GM12878 (cell line): ENCODE measurements at regions not wholly inside any gene's neighbourhood (a gene's known extent, or its start where the extent isn't known, plus 50 kb on each side); places are given as distances from the start of the nearest gene placed in this dataset.

ENCODE experiments used
- ATAC-seq: fragments of 200-7000 bp; cut with Tn5 transposase; 3 replicates; pipeline ENCODE4 v1.9.1; 2020; ENCODE audit warnings: mild to moderate bottlenecking, moderate library complexity
- BruUV-seq: library from RNA; stranded (reverse); fragments of 400-500 nt; replicated peaks from 2 replicates; lab custom pipeline; 2021; lab: Mats Ljungman, UMichigan
- CTCF ChIA-PET: fragments of 300-600 bp; sonication (Branson Sonifier 250); formaldehyde crosslinking; extraction: SDS; loops from one replicate; lab custom pipeline; 2021; ENCODE audit warnings: inconsistent platforms; lab: Yijun Ruan, JAX
- POLR2A ChIA-PET: fragments of 350-600 bp; formaldehyde crosslinking; extraction: SDS; loops from one replicate; lab custom pipeline; 2021; ENCODE audit warnings: inconsistent platforms; lab: Charles Lee
- RAD21 ChIA-PET: fragments of 300-600 bp; sonication (Branson Sonifier 250); formaldehyde crosslinking; loops from one replicate; lab custom pipeline; 2023; ENCODE audit warnings: antibody characterized with exemption; ENCODE audit not compliant: unreplicated experiment; lab: Charles Lee
- SMC1A ChIA-PET: fragments of 300-600 bp; sonication (Branson Sonifier 250); formaldehyde crosslinking; loops from one replicate; lab custom pipeline; 2023; ENCODE audit not compliant: unreplicated experiment, uncharacterized antibody; lab: Charles Lee
- DNase-seq: peaks from one replicate; pipeline ENCODE4 v3.0.0-alpha.2; 2011; ENCODE audit warnings: low read depth, low spot score
- FAIRE-seq: peaks from 3 replicates; lab custom pipeline; 2011; peaks lifted over from hg19 to GRCh38; lab: Jason Lieb, UNC
- H2AFZ ChIP-seq: 2 replicates; pipeline ENCODE4 v1.6.0; 2011; ENCODE audit warnings: low read depth, low read length, control low read depth; ENCODE audit not compliant: control insufficient read depth
- H3K27ac ChIP-seq: 2 replicates; pipeline ENCODE4 v1.5.1; 2011; ENCODE audit warnings: control low read depth; ENCODE audit not compliant: control insufficient read depth, insufficient read depth
- H3K27me3 ChIP-seq, 2 experiments: replicated peaks in 1 of 2; 2 replicates each; pipeline versions ENCODE4 v1.6.0 to v1.6.1; 2011; ENCODE audit warnings: low read length in 1 of 2; ENCODE audit not compliant: control insufficient read depth in 2 of 2, insufficient read depth in 2 of 2
- H3K36me3 ChIP-seq, 2 experiments: 2 replicates each; pipeline ENCODE4 v1.5.1; 2011; ENCODE audit warnings: low read length in 1 of 2; ENCODE audit not compliant: control insufficient read depth in 2 of 2, insufficient read depth in 2 of 2
- H3K4me1 ChIP-seq: 2 replicates; pipeline ENCODE4 v1.6.1; 2011; ENCODE audit warnings: mild to moderate bottlenecking, low read length, moderate library complexity, mixed read lengths; ENCODE audit not compliant: control insufficient read depth, insufficient read depth
- H3K4me2 ChIP-seq: 2 replicates; pipeline ENCODE4 v1.6.0; 2011; ENCODE audit warnings: control low read depth; ENCODE audit not compliant: control insufficient read depth, insufficient read depth
- H3K4me3 ChIP-seq: fragments of 200-600 bp; sonication (generic); 2 replicates; pipeline ENCODE4 v1.5.1; 2016
- H3K79me2 ChIP-seq: 2 replicates; pipeline ENCODE4 v1.6.0; 2011; ENCODE audit warnings: low read length; ENCODE audit not compliant: control insufficient read depth, insufficient read depth
- H3K9ac ChIP-seq: 2 replicates; pipeline ENCODE4 v1.8.0; 2011; ENCODE audit warnings: low read length, control low read depth, mixed read lengths; ENCODE audit not compliant: control insufficient read depth, insufficient read depth
- H3K9me3 ChIP-seq: replicated peaks from 3 replicates; pipeline ENCODE4 v1.5.1; 2011; ENCODE audit warnings: mild to moderate bottlenecking, low read length; ENCODE audit not compliant: control insufficient read depth, insufficient read depth
- H4K20me1 ChIP-seq: 2 replicates; pipeline ENCODE4 v1.6.0; 2011; ENCODE audit not compliant: control insufficient read depth, insufficient read depth
- CHD4 ChIP-seq: fragments of 200-600 bp; sonication (generic); IDR thresholded peaks from 2 replicates; pipeline ENCODE4 v1.6.1; 2016; ENCODE audit warnings: mild to moderate bottlenecking
- CREB1 ChIP-seq: IDR thresholded peaks from 2 replicates; pipeline ENCODE4 v1.6.1; 2012; ENCODE audit warnings: low read depth, mild to moderate bottlenecking, inconsistent platforms
- E4F1 ChIP-seq: fragments of 450-650 bp; IDR thresholded peaks from 2 replicates; pipeline ENCODE4 v1.6.1; 2018; ENCODE audit warnings: borderline replicate concordance, mild to moderate bottlenecking; ENCODE audit not compliant: partially characterized antibody
- FOXM1 ChIP-seq: IDR thresholded peaks from 2 replicates; pipeline ENCODE4 v1.6.1; 2012; ENCODE audit warnings: low read depth, mild to moderate bottlenecking, inconsistent platforms, low read length, moderate library complexity
- IRF5 ChIP-seq: fragments of 450-650 bp; IDR thresholded peaks from 2 replicates; pipeline ENCODE4 v1.6.1; 2017; ENCODE audit warnings: borderline replicate concordance
- KAT2A ChIP-seq: conservative IDR thresholded peaks from 2 replicates; pipeline ENCODE4 v1.6.1; 2011; ENCODE audit warnings: low read depth, low read length; ENCODE audit not compliant: control insufficient read depth
- NFYB ChIP-seq: IDR thresholded peaks from 2 replicates; pipeline ENCODE4 v1.6.1; 2011; ENCODE audit warnings: low read depth, mild to moderate bottlenecking, low read length, improper control_type of control experiment, moderate library complexity; ENCODE audit not compliant: insufficient read depth
- RB1 ChIP-seq: fragments of 450-650 bp; formaldehyde crosslinking; IDR thresholded peaks from 2 replicates; pipeline ENCODE4 v1.6.1; 2017; ENCODE audit warnings: mild to moderate bottlenecking, borderline replicate concordance
- RBBP5 ChIP-seq: fragments of 200-600 bp; sonication (generic); conservative IDR thresholded peaks from 2 replicates; pipeline ENCODE4 v1.6.1; 2016
- RELA ChIP-seq: fragments of 450-650 bp; IDR thresholded peaks from 2 replicates; pipeline ENCODE4 v1.8.0; 2014; ENCODE audit warnings: borderline replicate concordance; ENCODE audit not compliant: partially characterized antibody
- SRF ChIP-seq, 2 experiments: IDR thresholded peaks; 2 replicates each; pipeline ENCODE4 v1.6.1; 2011; ENCODE audit warnings: low read depth in 2 of 2, low read length in 2 of 2, mild to moderate bottlenecking in 1 of 2, moderate library complexity in 1 of 2
- TCF12 ChIP-seq: IDR thresholded peaks from 2 replicates; pipeline ENCODE4 v1.6.1; 2011; ENCODE audit warnings: low read depth, mild to moderate bottlenecking, low read length
- TCF7 ChIP-seq: IDR thresholded peaks from 2 replicates; pipeline ENCODE4 v1.6.1; 2014; ENCODE audit warnings: antibody characterized with exemption, borderline replicate concordance
- ZNF687 ChIP-seq: fragments of 450-650 bp; IDR thresholded peaks from 2 replicates; pipeline ENCODE4 v1.6.1; 2017; ENCODE audit warnings: mild to moderate bottlenecking, moderate library complexity
- in situ Hi-C: fragments of 300-500 bp; cut with MboI; formaldehyde crosslinking; loops from 9 replicates; pipeline ENCODE4 v1.14.3; 2018; ENCODE audit warnings: mixed read lengths
- intact Hi-C: fragments of 100-400 bp; cut with micrococcal nuclease; formaldehyde crosslinking; loops from one replicate; pipeline ENCODE4 v1.14.2; 2022; ENCODE audit not compliant: unreplicated experiment
- TF ChIP-seq, protein P1 (sequence below): IDR thresholded peaks from 2 replicates; pipeline ENCODE4 v1.6.1; 2012; ENCODE audit warnings: low read depth, low read length, improper control_type of control experiment

DNA sequence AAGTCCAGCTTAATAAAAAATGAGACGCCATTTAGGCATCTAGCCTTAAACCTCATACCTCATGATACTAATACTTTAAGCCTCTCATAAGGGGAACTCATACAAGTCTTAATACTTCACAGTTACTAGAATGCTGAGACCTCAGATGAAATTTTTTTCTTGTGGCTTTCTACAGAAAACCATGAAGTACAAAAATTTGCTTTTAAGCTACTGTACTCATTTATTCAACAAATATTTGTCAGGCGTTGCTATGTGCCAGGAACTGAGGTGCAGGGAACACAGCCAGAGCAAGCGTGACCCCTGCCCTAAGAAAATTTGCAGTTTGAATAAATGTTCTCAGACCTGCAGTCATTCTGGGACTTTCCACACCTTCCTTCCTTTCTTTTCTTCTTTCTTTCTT is 150.6 kb downstream of the MRPL39 start (continued):
- TF ChIP-seq E4F1, result no peak
- TF ChIP-seq CREB1, result 0 out of 2 replicates have a peak, but pooled peaks have one; percentile 54
- TF ChIP-seq NFYB, result no peak
- no peak for TF ChIP-seq SRF (IDR thresholded peaks at IDR 0.05; ENCODE audit: low read depth in 2 of 2, low read length in 2 of 2)

GRCh38 chr21:25453524-25453923 is 153.8 kb downstream of the MRPL39 start:
- CTCF ChIA-PET, result interaction anchor here (2.0 kb wide), 1 partner anchor 114 kb away, joined by 5 read pairs; no protein-coding TSS in a partner anchor
- H3K27ac ChIP-seq, result no peak overlapping the region
- H2AFZ ChIP-seq, result no peak overlapping the region
- peaks cover 23% of the 10 kb centered on the region for H3K9me3 ChIP-seq
- SMC1A ChIA-PET, result interaction anchor here (1.0 to 5.5 kb wide), 11 partner anchors 10 to 59 kb away, joined by 3 to 61 read pairs (median 5); no protein-coding TSS in a partner anchor
- no peak for DNase-seq
- peaks cover 26% of the 10 kb centered on the region for H3K4me1 ChIP-seq
- no peak overlapping the region for H3K4me3 ChIP-seq
- POLR2A ChIA-PET, result interaction anchor here (1.1 to 1.3 kb wide), 2 partner anchors 9 to 36 kb away, joined by 3 read pairs; no protein-coding TSS in a partner anchor
- H3K4me2 ChIP-seq, result no peak overlapping the region
- no TSS peak for BruUV-seq
- intact Hi-C loops (no loop called here), in situ Hi-C loops (no loop called here)
- H3K79me2 ChIP-seq, result peaks cover 12% of the 10 kb centered on the region
- RAD21 ChIA-PET, result interaction anchor here (1.1 kb wide), 1 partner anchor 24 kb away, joined by 4 read pairs; no protein-coding TSS in a partner anchor
- no peak for FAIRE-seq
- no peak overlapping the region for H3K9ac ChIP-seq
- no peaks in the 10 kb centered on the region for H3K36me3 ChIP-seq
- H3K27me3 ChIP-seq, result no peaks in the 10 kb centered on the region
- ATAC-seq, result no peak
- H4K20me1 ChIP-seq, result no peaks in the 10 kb centered on the region
- TF ChIP-seq RELA, result no peak
- TF ChIP-seq RB1, result no peak
- TF ChIP-seq CHD4, result no peak
- TF ChIP-seq, protein P1, sequence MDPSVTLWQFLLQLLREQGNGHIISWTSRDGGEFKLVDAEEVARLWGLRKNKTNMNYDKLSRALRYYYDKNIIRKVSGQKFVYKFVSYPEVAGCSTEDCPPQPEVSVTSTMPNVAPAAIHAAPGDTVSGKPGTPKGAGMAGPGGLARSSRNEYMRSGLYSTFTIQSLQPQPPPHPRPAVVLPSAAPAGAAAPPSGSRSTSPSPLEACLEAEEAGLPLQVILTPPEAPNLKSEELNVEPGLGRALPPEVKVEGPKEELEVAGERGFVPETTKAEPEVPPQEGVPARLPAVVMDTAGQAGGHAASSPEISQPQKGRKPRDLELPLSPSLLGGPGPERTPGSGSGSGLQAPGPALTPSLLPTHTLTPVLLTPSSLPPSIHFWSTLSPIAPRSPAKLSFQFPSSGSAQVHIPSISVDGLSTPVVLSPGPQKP, result no peak
- TF ChIP-seq RBBP5, result no peak
- TF ChIP-seq TCF7, result no peak
- no peak for TF ChIP-seq FOXM1
- no peak for TF ChIP-seq KAT2A
- TF ChIP-seq TCF12, result no peak
- TF ChIP-seq NFYB, result no peak
- no peak for TF ChIP-seq ZNF687
- TF ChIP-seq IRF5, result no peak
